CD14-positive monocyte (primary cell): ENCODE measurements at regions not wholly inside any gene's neighbourhood (a gene's known extent, or its start where the extent isn't known, plus 50 kb on each side); places are given as distances from the start of the nearest gene placed in this dataset.

Experiments
- DNase-seq, 3 donors: peaks; one replicate each; pipeline ENCODE4 v3.0.0-alpha.2; 2011 to 2022
- H2AFZ ChIP-seq: 2 replicates; pipeline ENCODE4 v1.6.0; 2012; ENCODE audit warnings: mild to moderate bottlenecking, low read depth, low read length, inconsistent platforms; ENCODE audit not compliant: insufficient read depth, poor library complexity, severe bottlenecking
- H3K27ac ChIP-seq, 2 donors: 1 replicate in 1 of 2; 2 replicates in 1 of 2; pipeline ENCODE4 v1.5.1; 2012 to 2013; ENCODE audit warnings: low read length in 2 of 2, control low read depth in 1 of 2, inconsistent platforms in 1 of 2, low read depth in 1 of 2, mild to moderate bottlenecking in 1 of 2
- H3K27me3 ChIP-seq, 2 donors: one replicate each; pipeline versions ENCODE4 v1.6.0 to v1.6.1; 2011 to 2013; ENCODE audit warnings: low read length in 2 of 2; ENCODE audit not compliant: control insufficient read depth in 2 of 2, insufficient read depth in 2 of 2
- H3K36me3 ChIP-seq, 2 donors: replicated peaks in 1 of 2; 1 replicate in 1 of 2; 2 replicates in 1 of 2; pipeline versions ENCODE4 v1.5.1 to v1.6.1; 2012 to 2013; ENCODE audit warnings: low read length in 2 of 2, control low read depth in 1 of 2, inconsistent platforms in 1 of 2, mild to moderate bottlenecking in 1 of 2; ENCODE audit not compliant: insufficient read depth in 2 of 2, control insufficient read depth in 1 of 2
- H3K4me1 ChIP-seq, 2 donors: 1 replicate in 1 of 2; 2 replicates in 1 of 2; pipeline versions ENCODE4 v1.5.1 to v1.6.1; 2012 to 2013; ENCODE audit warnings: low read length in 2 of 2, control low read depth in 1 of 2, inconsistent platforms in 1 of 2, mild to moderate bottlenecking in 1 of 2, moderate library complexity in 1 of 2; ENCODE audit not compliant: insufficient read depth in 2 of 2, control insufficient read depth in 1 of 2
- H3K4me2 ChIP-seq: replicated peaks from 2 replicates; pipeline ENCODE3; 2012; ENCODE audit warnings: low read length, moderate library complexity, mild to moderate bottlenecking; ENCODE audit not compliant: poor library complexity, severe bottlenecking; ENCODE audit errors: extremely low read depth
- H3K4me3 ChIP-seq, 3 experiments: fragments of 200-600 bp in 1 of 3; sonication (generic) in 1 of 3; replicated peaks in 1 of 3; 1 replicate in 2 of 3; 2 replicates in 1 of 3; pipeline ENCODE4 v1.5.1; 2011 to 2013; ENCODE audit warnings: low read length in 3 of 3, mild to moderate bottlenecking in 3 of 3, control low read depth in 2 of 3, low read depth in 2 of 3, inconsistent platforms in 1 of 3, moderate library complexity in 1 of 3
- H3K79me2 ChIP-seq: 2 replicates; pipeline ENCODE4 v1.6.0; 2012; ENCODE audit warnings: mild to moderate bottlenecking, control low read depth, inconsistent platforms, low read length, moderate library complexity; ENCODE audit not compliant: insufficient read depth
- H3K9ac ChIP-seq: 2 replicates; pipeline ENCODE4 v1.6.0; 2017; ENCODE audit warnings: low read length, mild to moderate bottlenecking; ENCODE audit not compliant: insufficient read depth, poor library complexity, severe bottlenecking
- H3K9me3 ChIP-seq, 2 donors: replicated peaks in 1 of 2; 1 replicate in 1 of 2; 2 replicates in 1 of 2; pipeline versions ENCODE4 v1.5.1 to v1.6.1; 2012 to 2013; ENCODE audit warnings: low read length in 2 of 2, control low read depth in 1 of 2; ENCODE audit not compliant: control insufficient read depth in 1 of 2, insufficient read depth in 1 of 2
- H4K20me1 ChIP-seq: 2 replicates; pipeline ENCODE4 v1.6.0; 2012; ENCODE audit warnings: mild to moderate bottlenecking, low read length, control low read depth, moderate library complexity; ENCODE audit not compliant: insufficient read depth
- H3K27ac Mint-ChIP-seq, 7 donors: one replicate each; pipeline ENCODE4 v1.8.0; 2020; ENCODE audit warnings: mild to moderate bottlenecking in 7 of 7, mixed read lengths in 7 of 7, moderate library complexity in 6 of 7, inconsistent platforms in 2 of 7
- H3K27me3 Mint-ChIP-seq, 3 donors: one replicate each; pipeline ENCODE4 v1.8.0; 2021 to 2022; ENCODE audit warnings: low read depth in 3 of 3, mild to moderate bottlenecking in 3 of 3, mixed read lengths in 3 of 3, moderate library complexity in 3 of 3, inconsistent platforms in 1 of 3
- H3K36me3 Mint-ChIP-seq, 2 donors: one replicate each; pipeline ENCODE4 v1.8.0; 2020; ENCODE audit warnings: mixed read lengths in 2 of 2, inconsistent platforms in 1 of 2, mild to moderate bottlenecking in 1 of 2
- H3K4me1 Mint-ChIP-seq: one replicate; pipeline ENCODE4 v1.8.0; 2020; ENCODE audit warnings: mild to moderate bottlenecking, mixed read lengths
- H3K4me3 Mint-ChIP-seq, 2 donors: one replicate each; pipeline ENCODE4 v1.8.0; 2020; ENCODE audit warnings: mild to moderate bottlenecking in 2 of 2, mixed read lengths in 2 of 2, moderate library complexity in 1 of 2
- H3K9me3 Mint-ChIP-seq, 7 donors: one replicate each; pipeline ENCODE4 v1.8.0; 2020 to 2022; ENCODE audit warnings: mixed read lengths in 7 of 7, mild to moderate bottlenecking in 6 of 7, moderate library complexity in 6 of 7, inconsistent platforms in 2 of 7
- CTCF ChIP-seq: fragments of 200-600 bp; IDR thresholded peaks from one replicate; pipeline ENCODE4 v1.8.0; 2022; ENCODE audit warnings: antibody characterized with exemption, mild to moderate bottlenecking
- WGBS: methylation state at CpG from one replicate; pipeline ENCODE4 v1.1.5; 2013; ENCODE audit warnings: missing lambda C conversion rate; ENCODE audit not compliant: insufficient coverage; 5-methylcytosine and 5-hydroxymethylcytosine counted together
- intact Hi-C, 2 donors: fragments of 100-400 bp; cut with micrococcal nuclease; formaldehyde crosslinking; loops; one replicate each; pipeline versions ENCODE4 v1.15.0 to v1.15.1; 2023

DNA sequence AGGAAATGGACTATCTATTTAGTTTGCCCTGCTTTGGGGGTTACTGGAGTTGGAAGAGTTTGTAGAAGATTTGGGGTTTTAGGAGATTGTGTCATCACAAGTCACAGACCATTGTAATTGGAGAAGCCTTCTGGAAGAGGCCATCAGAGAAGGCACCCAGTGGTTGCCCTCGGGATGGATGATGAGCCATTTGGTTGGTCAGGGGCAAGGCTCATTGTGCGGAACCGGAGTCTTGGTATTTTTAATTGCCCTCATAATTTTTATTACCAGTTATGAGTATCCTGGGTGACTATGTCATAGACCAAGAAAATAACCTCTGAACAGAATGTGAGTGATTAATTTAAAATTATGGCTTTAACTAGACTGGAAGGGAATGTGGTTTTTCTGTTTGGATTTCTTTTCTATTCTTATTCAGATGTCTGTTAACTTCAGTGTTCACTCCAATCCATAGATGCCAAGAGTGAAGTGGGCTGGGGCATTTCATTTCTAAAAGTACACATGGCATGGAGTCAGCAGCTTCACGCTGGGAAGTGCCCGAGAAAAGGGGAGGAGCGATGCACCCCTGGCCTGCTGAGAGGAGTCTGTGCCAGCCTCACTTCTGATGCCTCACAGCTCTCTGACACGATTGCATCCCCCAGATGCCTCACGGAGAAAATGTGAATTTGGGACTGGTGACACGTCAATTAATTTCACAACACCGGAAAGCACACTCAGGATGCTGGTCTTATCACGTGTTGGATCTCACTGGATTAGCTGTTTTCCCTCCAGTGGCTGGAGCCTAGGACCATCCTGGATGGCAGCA lies 225.6 kb upstream of the IGFBP3 start:
- no peaks in the 10 kb centered on the region for H3K79me2 ChIP-seq
- H3K36me3 ChIP-seq: no peaks in the 10 kb centered on the region
- no peak overlapping the region for H3K9ac ChIP-seq
- H4K20me1 ChIP-seq: no peaks in the 10 kb centered on the region
- 79% methylated on average over 8 of the region's 11 CpGs for WGBS
- Mint-ChIP-seq H3K4me1 (no peaks in the 10 kb centered on the region), H3K4me3 (no peak overlapping the region), H3K27ac (no peak overlapping the region), H3K9me3 (peaks cover 0 to 5% (median under 1%) of the 10 kb centered on the region in 7 donors), H3K36me3 (no peaks in the 10 kb centered on the region), H3K27me3 (peaks cover 0 to 2% (median 0%) of the 10 kb centered on the region in 3 donors)
- intact Hi-C loops: no loop called here
- no peaks in the 10 kb centered on the region for H3K9me3 ChIP-seq
- H3K4me1 ChIP-seq: no peaks in the 10 kb centered on the region
- no peak for DNase-seq
- no peak for TF ChIP-seq CTCF
- no peak overlapping the region for H2AFZ ChIP-seq
- H3K27ac ChIP-seq: no peak overlapping the region
- no peak overlapping the region for H3K4me3 ChIP-seq
- no peak overlapping the region for H3K4me2 ChIP-seq
- H3K27me3 ChIP-seq: no peaks in the 10 kb centered on the region

GRCh38 chr7:46145412-46145811 lies 224.3 kb upstream of the IGFBP3 start:
- no peaks in the 10 kb centered on the region for H3K79me2 ChIP-seq
- no peak overlapping the region for H3K9ac ChIP-seq
- no peak overlapping the region for H3K27ac Mint-ChIP-seq
- peaks cover 0 to 5% (median 0%) of the 10 kb centered on the region in 7 donors for H3K9me3 Mint-ChIP-seq
- no peak overlapping the region for H3K4me2 ChIP-seq
- H2AFZ ChIP-seq: no peak overlapping the region
- H3K36me3 ChIP-seq: no peaks in the 10 kb centered on the region
- H3K27me3 Mint-ChIP-seq: peaks cover 0 to 2% (median 0%) of the 10 kb centered on the region in 3 donors
- H3K4me1 Mint-ChIP-seq: no peaks in the 10 kb centered on the region
- TF ChIP-seq CTCF: no peak
- H3K27ac ChIP-seq: no peak overlapping the region
- WGBS: 36% methylated on average over 1 of the region's 2 CpGs
- no peaks in the 10 kb centered on the region for H3K36me3 Mint-ChIP-seq
- no peak overlapping the region for H3K4me3 ChIP-seq
- H3K27me3 ChIP-seq: no peaks in the 10 kb centered on the region
- no peak for DNase-seq
- H3K4me1 ChIP-seq: no peaks in the 10 kb centered on the region
- no peaks in the 10 kb centered on the region for H4K20me1 ChIP-seq
- intact Hi-C loops: no loop called here
- H3K9me3 ChIP-seq: no peaks in the 10 kb centered on the region
- H3K4me3 Mint-ChIP-seq: no peak overlapping the region
